Activated CD4-positive, alpha-beta T cell treated with anti-CD3 and anti-CD28 coated beads for 36 hours (primary cell): ENCODE measurements at regions not wholly inside any gene's neighbourhood (a gene's known extent, or its start where the extent isn't known, plus 50 kb on each side); places are given as distances from the start of the nearest gene placed in this dataset.

Experiments used
- ATAC-seq: fragments of 200-7000 bp; cut with Tn5 transposase; one replicate; pipeline ENCODE4 v1.10.0; 2021; ENCODE audit warnings: mild to moderate bottlenecking, moderate library complexity
- CTCF ChIA-PET: fragments of 350-600 bp; sonication (Branson Sonifier 250); formaldehyde crosslinking; loops from one replicate; lab custom pipeline; 2021; ENCODE audit warnings: antibody characterized with exemption; lab: Charles Lee
- POLR2A ChIA-PET: fragments of 350-600 bp; sonication (Branson Sonifier 250); formaldehyde crosslinking; loops from one replicate; lab custom pipeline; 2021; ENCODE audit warnings: antibody characterized with exemption, inconsistent platforms; lab: Charles Lee
- DNase-seq: peaks from one replicate; pipeline ENCODE4 v3.0.0-alpha.2; 2020
- H3K27ac Mint-ChIP-seq: one replicate; pipeline ENCODE4 v1.8.0; 2021; ENCODE audit warnings: mixed read lengths
- H3K27me3 Mint-ChIP-seq: one replicate; pipeline ENCODE4 v1.8.0; 2021; ENCODE audit warnings: mixed read lengths
- H3K36me3 Mint-ChIP-seq: one replicate; pipeline ENCODE4 v1.8.0; 2021; ENCODE audit warnings: low read depth, mixed read lengths
- H3K4me1 Mint-ChIP-seq: one replicate; pipeline ENCODE4 v1.8.0; 2021; ENCODE audit warnings: mixed read lengths
- H3K4me3 Mint-ChIP-seq: one replicate; pipeline ENCODE4 v1.8.0; 2021; ENCODE audit warnings: mild to moderate bottlenecking, moderate library complexity, mixed read lengths
- H3K9me3 Mint-ChIP-seq: one replicate; pipeline ENCODE4 v1.8.0; 2021; ENCODE audit warnings: low read depth, mixed read lengths
- intact Hi-C, 2 experiments: fragments of 100-400 bp; cut with DNase I in 1 of 2; cut with micrococcal nuclease in 1 of 2; formaldehyde crosslinking; loops; one replicate each; pipeline versions ENCODE4 v1.14.2 to v1.15.1; 2022 to 2024; cut with DNase I, micrococcal nuclease

DNA sequence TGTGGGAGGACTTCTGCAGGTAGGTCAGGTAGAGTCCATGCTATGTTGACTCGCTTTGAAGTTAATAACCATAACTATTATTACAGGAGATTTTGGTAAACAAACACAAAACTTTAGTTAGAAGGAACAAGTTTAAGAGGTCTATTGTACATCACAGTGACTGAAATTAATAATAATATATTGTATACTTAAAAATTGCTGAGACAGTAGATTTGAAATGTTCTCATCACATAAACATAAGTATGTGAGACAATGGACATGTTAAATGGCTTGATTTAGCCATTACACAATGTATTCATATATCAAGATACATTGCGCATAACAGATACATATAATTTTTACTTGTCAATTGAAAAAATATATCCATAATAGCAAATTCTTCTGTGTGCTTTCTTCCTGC lies 91.4 kb upstream of the CD53 start:
- no peak for DNase-seq
- CTCF ChIA-PET = interaction anchor here (0.6 to 8.2 kb wide), 53 partner anchors 9 to 1298 kb away, joined by 3 to 101 read pairs (median 5); partner anchors contain the start of genes ATXN7L2 and KCNA2
- intact Hi-C loops = loop anchor here (1.0 to 10.0 kb wide), 11 partner anchors 15 to 579 kb away; partner anchors contain the start of genes CD53 (in 1 of the 2), LAMTOR5 (in 1 of the 2) and LRIF1 (in 1 of the 2)
- H3K4me1 Mint-ChIP-seq = peaks cover 39% of the 10 kb centered on the region
- no peak overlapping the region for H3K27ac Mint-ChIP-seq
- H3K36me3 Mint-ChIP-seq = no peaks in the 10 kb centered on the region
- no peak overlapping the region for H3K4me3 Mint-ChIP-seq
- no peaks in the 10 kb centered on the region for H3K27me3 Mint-ChIP-seq
- no peak for ATAC-seq
- no peaks in the 10 kb centered on the region for H3K9me3 Mint-ChIP-seq
- POLR2A ChIA-PET = no interaction called here

DNA sequence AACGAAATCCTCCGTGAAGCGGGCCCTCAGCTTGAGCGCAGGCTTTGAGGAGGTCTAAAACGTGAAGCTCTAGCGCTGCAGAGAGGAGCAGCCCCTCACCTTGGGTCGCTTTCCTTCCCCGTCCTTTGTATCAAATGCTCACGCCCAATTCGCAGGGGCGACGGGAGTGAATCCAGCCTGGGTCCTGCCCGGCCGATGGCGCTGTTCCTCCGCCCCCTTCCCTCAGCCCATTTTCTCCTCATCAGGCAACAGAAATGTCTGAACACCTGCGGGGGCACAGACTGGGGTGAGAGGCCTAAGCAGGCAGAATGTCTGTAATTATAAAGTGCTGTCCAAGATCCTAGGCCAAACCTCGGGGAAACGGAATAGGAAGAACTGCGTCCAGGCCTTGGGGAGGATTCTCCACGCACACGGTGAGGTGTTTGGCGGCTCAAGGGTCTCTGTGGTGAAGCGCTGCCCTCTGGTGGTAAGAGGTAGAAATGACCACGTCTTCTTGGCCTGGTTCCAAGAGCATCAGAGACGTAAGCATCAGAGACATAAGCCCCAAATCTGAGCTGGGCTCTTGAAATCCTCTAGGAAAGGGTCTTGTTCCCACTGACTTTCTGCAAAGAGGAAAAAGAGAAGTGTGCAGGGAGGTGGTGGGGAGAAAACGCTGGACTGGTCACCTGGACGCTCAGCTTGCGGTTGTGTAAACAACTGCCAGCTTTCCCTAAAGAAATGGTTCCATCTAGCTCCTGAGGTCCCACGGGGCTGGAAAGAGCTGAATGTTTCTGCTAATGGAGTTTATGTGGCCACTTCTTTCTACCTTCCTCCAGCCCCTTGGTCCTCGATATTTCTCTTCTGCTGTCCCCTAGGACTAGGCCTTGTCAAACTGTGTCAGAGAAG lies 92.1 kb upstream of the CD53 start:
- ChIA-PET CTCF (interaction anchor here (0.6 to 8.2 kb wide), 55 partner anchors 10 to 958 kb away, joined by 3 to 101 read pairs (median 4); partner anchors contain the start of gene KCNA2), POLR2A (no interaction called here)
- intact Hi-C loops = loop anchor here (1.0 to 10.0 kb wide), 11 partner anchors 15 to 579 kb away; partner anchors contain the start of genes CD53 (in 1 of the 2), LAMTOR5 (in 1 of the 2) and LRIF1 (in 1 of the 2)
- Mint-ChIP-seq H3K27me3 (no peaks in the 10 kb centered on the region), H3K36me3 (no peaks in the 10 kb centered on the region), H3K9me3 (no peaks in the 10 kb centered on the region), H3K4me1 (peaks cover 32% of the 10 kb centered on the region), H3K27ac (no peak overlapping the region), H3K4me3 (no peak overlapping the region)
- DNase-seq = peak; percentile 84
- peak; percentile 68 for ATAC-seq

DNA sequence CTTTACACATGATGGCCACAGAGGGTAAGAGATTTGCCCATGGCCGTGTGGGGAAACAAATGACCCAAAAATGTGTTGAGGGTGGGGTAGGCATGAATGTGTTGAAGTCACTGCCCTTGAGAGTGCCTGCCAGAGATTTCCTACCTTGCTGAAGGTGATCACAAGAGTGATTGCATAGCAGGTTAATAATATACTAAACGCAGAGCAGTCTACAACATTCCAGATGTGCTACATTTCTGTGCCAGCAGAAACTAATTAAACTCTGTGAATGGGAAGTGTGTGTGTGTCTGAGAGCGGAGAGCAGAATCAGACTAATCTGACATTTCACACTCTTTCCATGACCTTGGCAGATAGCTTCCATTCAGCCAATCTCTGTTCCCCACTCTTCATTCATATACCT lies 93.3 kb upstream of the CD53 start:
- Mint-ChIP-seq H3K27ac (no peak overlapping the region), H3K27me3 (no peaks in the 10 kb centered on the region), H3K9me3 (no peaks in the 10 kb centered on the region), H3K4me3 (no peak overlapping the region), H3K36me3 (no peaks in the 10 kb centered on the region), H3K4me1 (peaks cover 20% of the 10 kb centered on the region)
- ChIA-PET CTCF (interaction anchor here (0.7 to 8.2 kb wide), 17 partner anchors 15 to 959 kb away, joined by 3 to 101 read pairs (median 5); partner anchors contain the start of gene KCNA2), POLR2A (no interaction called here)
- DNase-seq (no peak), ATAC-seq (no peak)
- intact Hi-C loops = loop anchor here (2.0 to 10.0 kb wide), 8 partner anchors 53 to 577 kb away; partner anchors contain the start of genes CD53 (in 1 of the 2), LAMTOR5 (in 1 of the 2) and LRIF1 (in 1 of the 2)

DNA sequence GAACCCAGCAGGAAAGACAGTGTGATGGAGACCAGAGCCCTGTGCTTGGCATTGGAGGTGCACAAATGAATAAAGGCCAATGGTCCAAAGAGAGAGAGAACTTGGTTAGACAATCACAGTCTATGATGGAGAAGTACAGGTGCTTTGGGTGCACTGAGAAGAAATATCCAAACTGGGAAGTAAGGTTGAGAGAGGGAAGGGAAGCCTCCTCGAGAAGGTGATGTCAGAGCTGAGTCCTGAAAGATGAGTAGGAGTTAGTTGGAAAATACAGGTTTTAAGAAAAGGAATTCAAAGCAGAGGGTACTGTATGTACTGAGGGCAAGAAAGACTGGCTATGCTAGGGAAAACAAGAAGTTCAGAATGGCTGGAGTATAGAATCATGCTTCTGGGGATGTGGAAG lies 94.1 kb upstream of the CD53 start:
- intact Hi-C loops = no loop called here
- Mint-ChIP-seq H3K4me3 (no peak overlapping the region), H3K4me1 (peaks cover 15% of the 10 kb centered on the region), H3K27ac (no peak overlapping the region), H3K36me3 (no peaks in the 10 kb centered on the region), H3K27me3 (no peaks in the 10 kb centered on the region), H3K9me3 (no peaks in the 10 kb centered on the region)
- ChIA-PET CTCF (interaction anchor here (0.7 to 8.2 kb wide), 6 partner anchors 14 to 680 kb away, joined by 3 to 101 read pairs (median 42); no protein-coding TSS in a partner anchor), POLR2A (no interaction called here)
- no peak for ATAC-seq
- DNase-seq = no peak

DNA sequence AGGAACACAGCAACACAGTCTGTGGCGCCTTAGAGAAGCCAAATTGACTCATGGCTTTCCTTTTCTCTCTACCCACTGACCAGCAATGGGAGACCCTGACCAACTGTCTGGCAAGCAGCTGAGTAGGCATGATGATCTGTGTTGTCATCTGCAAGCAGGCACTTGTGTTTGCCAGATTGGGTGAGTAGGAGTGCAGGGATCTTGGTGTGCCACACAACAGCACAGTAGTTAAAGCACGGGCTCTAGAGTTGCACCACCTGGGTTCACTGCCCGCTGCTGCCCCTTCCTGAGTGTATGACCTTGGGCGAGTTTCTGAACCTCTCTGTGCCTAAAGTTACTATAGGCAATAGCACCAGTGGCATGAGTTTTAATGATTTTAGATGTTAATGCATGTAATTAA lies 95.7 kb upstream of the CD53 start:
- no peaks in the 10 kb centered on the region for H3K36me3 Mint-ChIP-seq
- DNase-seq (no peak), ATAC-seq (no peak)
- H3K4me3 Mint-ChIP-seq = no peak overlapping the region
- no peaks in the 10 kb centered on the region for H3K9me3 Mint-ChIP-seq
- H3K27ac Mint-ChIP-seq = no peak overlapping the region
- H3K4me1 Mint-ChIP-seq = peaks cover 8% of the 10 kb centered on the region
- no peaks in the 10 kb centered on the region for H3K27me3 Mint-ChIP-seq
- ChIA-PET CTCF (interaction anchor here (1.7 to 8.2 kb wide), 3 partner anchors 10 to 12 kb away, joined by 6 to 90 read pairs (median 21); no protein-coding TSS in a partner anchor), POLR2A (no interaction called here)
- intact Hi-C loops = no loop called here

DNA sequence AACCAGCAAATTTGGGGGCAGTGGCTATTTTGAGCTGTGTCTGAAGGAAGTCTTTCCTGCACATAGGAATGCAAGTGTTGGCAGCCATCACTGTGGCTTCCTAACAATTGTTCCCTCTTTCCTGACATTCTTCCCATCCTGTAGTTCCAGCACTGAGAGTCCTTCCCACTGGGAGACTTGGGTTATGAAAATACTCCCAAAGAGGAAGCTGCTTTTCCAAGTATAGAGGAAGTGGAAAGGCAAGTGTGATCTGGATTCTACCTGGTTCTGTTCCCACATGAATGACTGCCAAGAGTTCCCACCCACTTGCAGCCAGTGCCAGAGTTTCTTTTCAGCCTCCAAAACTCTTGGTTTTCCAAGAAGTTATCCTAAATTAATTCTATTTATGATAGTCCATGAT lies 98.5 kb upstream of the CD53 start:
- H3K9me3 Mint-ChIP-seq = no peaks in the 10 kb centered on the region
- no peaks in the 10 kb centered on the region for H3K36me3 Mint-ChIP-seq
- no peak overlapping the region for H3K4me3 Mint-ChIP-seq
- DNase-seq (no peak), ATAC-seq (no peak)
- CTCF ChIA-PET = interaction anchor here (0.7 to 3.5 kb wide), 7 partner anchors 8 to 677 kb away, joined by 3 to 21 read pairs (median 3); no protein-coding TSS in a partner anchor
- POLR2A ChIA-PET = no interaction called here
- intact Hi-C loops = no loop called here
- no peak overlapping the region for H3K27ac Mint-ChIP-seq
- H3K27me3 Mint-ChIP-seq = no peaks in the 10 kb centered on the region
- no peaks in the 10 kb centered on the region for H3K4me1 Mint-ChIP-seq

DNA sequence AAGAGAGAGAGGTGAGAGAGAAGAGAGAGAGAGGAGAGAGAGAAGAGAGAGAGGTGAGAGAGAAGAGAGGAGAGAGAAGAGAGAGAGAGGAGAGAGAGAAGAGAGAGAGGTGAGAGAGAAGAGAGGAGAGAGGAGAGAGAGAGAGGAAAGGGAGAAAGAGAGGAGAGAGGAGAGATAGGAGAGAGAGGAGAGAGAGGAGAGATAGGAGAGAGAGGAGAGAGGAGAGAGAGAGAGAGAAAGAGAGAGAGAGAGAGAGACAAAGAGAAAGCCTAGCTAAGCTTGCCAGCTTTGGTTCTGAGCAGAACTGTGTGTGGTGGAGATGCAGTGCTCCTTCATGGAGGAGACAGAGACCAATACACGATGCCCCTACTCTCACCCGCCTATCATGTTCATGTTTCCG lies 99.1 kb upstream of the KCNA3 start:
- no peaks in the 10 kb centered on the region for H3K36me3 Mint-ChIP-seq
- DNase-seq (no peak), ATAC-seq (no peak)
- intact Hi-C loops = no loop called here
- ChIA-PET POLR2A (no interaction called here), CTCF (interaction anchor here (0.8 to 3.5 kb wide), 6 partner anchors 8 to 677 kb away, joined by 3 to 21 read pairs (median 3); no protein-coding TSS in a partner anchor)
- peaks cover 2% of the 10 kb centered on the region for H3K27me3 Mint-ChIP-seq
- H3K4me1 Mint-ChIP-seq = no peaks in the 10 kb centered on the region
- no peaks in the 10 kb centered on the region for H3K9me3 Mint-ChIP-seq
- no peak overlapping the region for H3K27ac Mint-ChIP-seq
- no peak overlapping the region for H3K4me3 Mint-ChIP-seq

DNA sequence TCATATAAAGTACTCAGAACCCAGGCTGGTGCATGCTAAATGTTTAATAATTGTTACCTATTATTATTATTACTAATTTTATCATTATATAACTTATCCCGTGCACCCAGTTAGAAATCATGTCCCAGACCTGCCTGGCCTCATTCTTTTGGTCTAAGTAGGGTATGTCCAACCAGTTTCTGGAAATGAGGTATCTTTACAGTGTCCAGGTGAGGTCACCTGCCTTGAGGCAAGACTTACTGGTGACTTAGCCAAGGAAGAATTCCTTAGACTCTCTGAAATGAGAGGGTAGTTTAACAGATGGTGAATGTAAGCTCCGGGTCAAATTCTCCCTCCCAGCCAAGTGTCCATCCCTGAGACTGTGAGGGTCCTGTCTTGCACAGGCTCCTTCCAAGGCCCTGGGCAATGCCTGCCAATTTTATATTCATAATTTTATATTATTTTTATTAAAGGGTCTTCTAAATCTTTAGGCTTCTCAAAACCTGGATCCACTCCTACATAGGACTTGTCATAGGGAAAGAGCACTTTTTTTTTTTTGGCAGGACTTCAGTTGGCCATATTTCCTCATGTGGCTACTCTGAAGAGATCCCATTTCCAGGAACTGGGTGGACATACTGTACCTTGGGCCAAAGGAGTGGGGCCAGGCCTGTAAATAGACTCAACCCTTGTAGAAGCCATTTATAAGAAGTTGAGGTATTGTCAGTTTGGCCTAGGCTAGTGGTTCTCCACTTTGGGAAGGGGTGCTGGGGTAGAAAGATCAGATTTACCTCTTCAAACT lies 96.7 kb upstream of the KCNA3 start:
- Mint-ChIP-seq H3K4me1 (no peaks in the 10 kb centered on the region), H3K27ac (no peak overlapping the region), H3K4me3 (no peak overlapping the region), H3K9me3 (no peaks in the 10 kb centered on the region), H3K27me3 (peaks cover 5% of the 10 kb centered on the region), H3K36me3 (no peaks in the 10 kb centered on the region)
- intact Hi-C loops = no loop called here
- ATAC-seq (no peak), DNase-seq (no peak)
- POLR2A ChIA-PET = no interaction called here
- CTCF ChIA-PET = interaction anchor here (1.4 to 2.4 kb wide), 6 partner anchors 11 to 233 kb away, joined by 4 to 13 read pairs (median 6); no protein-coding TSS in a partner anchor

DNA sequence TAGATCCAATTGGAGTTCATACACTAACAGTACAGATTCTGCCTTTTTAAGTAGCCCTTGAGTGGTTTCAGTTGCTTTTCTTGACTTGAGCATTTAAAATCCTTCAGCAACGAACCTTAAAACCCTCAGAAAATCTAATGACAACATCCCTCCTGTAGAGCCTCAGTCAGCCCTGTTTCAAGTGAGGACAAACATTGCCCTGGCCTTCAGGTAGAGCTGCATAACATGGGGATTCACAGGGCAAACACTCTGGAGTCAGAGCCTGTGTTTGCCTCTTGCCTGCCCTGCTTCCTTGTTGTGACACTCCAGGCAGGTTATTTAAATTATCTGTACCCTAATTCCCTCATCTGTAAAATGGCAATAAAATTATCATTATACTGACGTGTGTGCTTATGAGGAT lies 96.1 kb upstream of the KCNA3 start:
- DNase-seq = no peak
- Mint-ChIP-seq H3K27me3 (peaks cover 6% of the 10 kb centered on the region), H3K27ac (no peak overlapping the region), H3K36me3 (no peaks in the 10 kb centered on the region), H3K4me1 (peaks cover 4% of the 10 kb centered on the region), H3K9me3 (no peaks in the 10 kb centered on the region), H3K4me3 (no peak overlapping the region)
- POLR2A ChIA-PET = no interaction called here
- ATAC-seq = no peak
- CTCF ChIA-PET = interaction anchor here (1.4 to 2.0 kb wide), 2 partner anchors 12 to 155 kb away, joined by 5 to 7 read pairs; no protein-coding TSS in a partner anchor
- intact Hi-C loops = no loop called here

DNA sequence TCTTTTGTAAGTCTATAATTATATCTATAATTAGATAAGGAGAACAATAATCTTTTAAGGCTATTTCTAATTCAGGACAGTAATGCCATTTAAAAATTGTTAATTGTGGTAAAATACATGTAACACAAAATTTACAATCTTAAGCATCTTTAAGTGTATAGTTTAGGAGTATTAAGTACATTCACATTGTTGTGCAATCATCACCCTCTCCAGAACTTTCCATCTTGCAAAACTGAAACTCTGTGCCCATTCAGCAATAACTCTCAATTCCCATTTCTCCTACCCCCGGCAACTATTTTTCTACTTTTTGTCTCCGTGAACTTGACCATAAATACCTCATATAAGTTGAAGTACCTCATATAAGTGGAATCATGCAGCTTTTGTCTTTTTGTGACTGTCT lies 93.9 kb upstream of the KCNA3 start:
- ATAC-seq (no peak), DNase-seq (no peak)
- Mint-ChIP-seq H3K9me3 (no peaks in the 10 kb centered on the region), H3K27ac (no peak overlapping the region), H3K4me3 (no peak overlapping the region), H3K36me3 (no peaks in the 10 kb centered on the region), H3K4me1 (peaks cover 5% of the 10 kb centered on the region), H3K27me3 (peaks cover 6% of the 10 kb centered on the region)
- intact Hi-C loops = no loop called here
- POLR2A ChIA-PET = no interaction called here
- CTCF ChIA-PET = interaction anchor here (1.0 to 2.5 kb wide), 4 partner anchors 13 to 149 kb away, joined by 3 to 21 read pairs (median 8); no protein-coding TSS in a partner anchor

DNA sequence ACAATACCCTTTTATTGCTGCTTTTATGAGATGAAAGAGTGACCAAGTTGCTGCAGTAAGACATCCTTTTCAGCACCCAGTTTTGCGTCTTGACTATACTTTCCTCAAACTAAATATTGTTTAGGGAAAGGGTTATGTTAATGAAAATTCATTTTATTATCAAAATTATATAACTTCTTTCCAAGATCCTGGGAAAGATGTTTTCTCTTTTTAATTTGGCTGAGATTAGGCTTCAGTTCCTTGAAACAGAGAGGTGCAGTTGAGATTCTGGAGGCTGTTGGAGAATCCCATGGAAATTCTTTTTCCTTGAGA lies 91.6 kb upstream of the KCNA3 start:
- ATAC-seq (no peak), DNase-seq (no peak)
- intact Hi-C loops = loop anchor here (1.0 to 2.0 kb wide), 5 partner anchors 15 to 242 kb away; no protein-coding TSS in a partner anchor
- H3K36me3 Mint-ChIP-seq = no peaks in the 10 kb centered on the region
- peaks cover 5% of the 10 kb centered on the region for H3K4me1 Mint-ChIP-seq
- ChIA-PET POLR2A (interaction anchor here (0.7 to 2.3 kb wide), 3 partner anchors 147 to 271 kb away, joined by 3 to 7 read pairs (median 4); no protein-coding TSS in a partner anchor), CTCF (interaction anchor here (0.5 to 4.5 kb wide), 47 partner anchors 9 to 1700 kb away, joined by 3 to 119 read pairs (median 7); partner anchors contain the start of genes KCNA10, KCNA2 and KCNA3)
- peaks cover 6% of the 10 kb centered on the region for H3K27me3 Mint-ChIP-seq
- H3K9me3 Mint-ChIP-seq = no peaks in the 10 kb centered on the region
- no peak overlapping the region for H3K4me3 Mint-ChIP-seq
- no peak overlapping the region for H3K27ac Mint-ChIP-seq
